GM12878 (cell line): ENCODE measurements at regions not wholly inside any gene's neighbourhood (a gene's known extent, or its start where the extent isn't known, plus 50 kb on each side); places are given as distances from the start of the nearest gene placed in this dataset.

Experiments
- ATAC-seq: fragments of 200-7000 bp; cut with Tn5 transposase; 3 replicates; pipeline ENCODE4 v1.9.1; 2020; ENCODE audit warnings: mild to moderate bottlenecking, moderate library complexity
- BruUV-seq: library from RNA; stranded (reverse); fragments of 400-500 nt; replicated peaks from 2 replicates; lab custom pipeline; 2021; lab: Mats Ljungman, UMichigan
- CTCF ChIA-PET: fragments of 300-600 bp; sonication (Branson Sonifier 250); formaldehyde crosslinking; extraction: SDS; loops from one replicate; lab custom pipeline; 2021; ENCODE audit warnings: inconsistent platforms; lab: Yijun Ruan, JAX
- POLR2A ChIA-PET: fragments of 350-600 bp; formaldehyde crosslinking; extraction: SDS; loops from one replicate; lab custom pipeline; 2021; ENCODE audit warnings: inconsistent platforms; lab: Charles Lee
- RAD21 ChIA-PET: fragments of 300-600 bp; sonication (Branson Sonifier 250); formaldehyde crosslinking; loops from one replicate; lab custom pipeline; 2023; ENCODE audit warnings: antibody characterized with exemption; ENCODE audit not compliant: unreplicated experiment; lab: Charles Lee
- SMC1A ChIA-PET: fragments of 300-600 bp; sonication (Branson Sonifier 250); formaldehyde crosslinking; loops from one replicate; lab custom pipeline; 2023; ENCODE audit not compliant: unreplicated experiment, uncharacterized antibody; lab: Charles Lee
- DNase-seq: peaks from one replicate; pipeline ENCODE4 v3.0.0-alpha.2; 2011; ENCODE audit warnings: low read depth, low spot score
- FAIRE-seq: peaks from 3 replicates; lab custom pipeline; 2011; peaks lifted over from hg19 to GRCh38; lab: Jason Lieb, UNC
- H2AFZ ChIP-seq: 2 replicates; pipeline ENCODE4 v1.6.0; 2011; ENCODE audit warnings: low read depth, low read length, control low read depth; ENCODE audit not compliant: control insufficient read depth
- H3K27ac ChIP-seq: 2 replicates; pipeline ENCODE4 v1.5.1; 2011; ENCODE audit warnings: control low read depth; ENCODE audit not compliant: control insufficient read depth, insufficient read depth
- H3K27me3 ChIP-seq, 2 experiments: replicated peaks in 1 of 2; 2 replicates each; pipeline versions ENCODE4 v1.6.0 to v1.6.1; 2011; ENCODE audit warnings: low read length in 1 of 2; ENCODE audit not compliant: control insufficient read depth in 2 of 2, insufficient read depth in 2 of 2
- H3K36me3 ChIP-seq, 2 experiments: 2 replicates each; pipeline ENCODE4 v1.5.1; 2011; ENCODE audit warnings: low read length in 1 of 2; ENCODE audit not compliant: control insufficient read depth in 2 of 2, insufficient read depth in 2 of 2
- H3K4me1 ChIP-seq: 2 replicates; pipeline ENCODE4 v1.6.1; 2011; ENCODE audit warnings: mild to moderate bottlenecking, low read length, moderate library complexity, mixed read lengths; ENCODE audit not compliant: control insufficient read depth, insufficient read depth
- H3K4me2 ChIP-seq: 2 replicates; pipeline ENCODE4 v1.6.0; 2011; ENCODE audit warnings: control low read depth; ENCODE audit not compliant: control insufficient read depth, insufficient read depth
- H3K4me3 ChIP-seq: fragments of 200-600 bp; sonication (generic); 2 replicates; pipeline ENCODE4 v1.5.1; 2016
- H3K79me2 ChIP-seq: 2 replicates; pipeline ENCODE4 v1.6.0; 2011; ENCODE audit warnings: low read length; ENCODE audit not compliant: control insufficient read depth, insufficient read depth
- H3K9ac ChIP-seq: 2 replicates; pipeline ENCODE4 v1.8.0; 2011; ENCODE audit warnings: low read length, control low read depth, mixed read lengths; ENCODE audit not compliant: control insufficient read depth, insufficient read depth
- H3K9me3 ChIP-seq: replicated peaks from 3 replicates; pipeline ENCODE4 v1.5.1; 2011; ENCODE audit warnings: mild to moderate bottlenecking, low read length; ENCODE audit not compliant: control insufficient read depth, insufficient read depth
- H4K20me1 ChIP-seq: 2 replicates; pipeline ENCODE4 v1.6.0; 2011; ENCODE audit not compliant: control insufficient read depth, insufficient read depth
- EP300 ChIP-seq, 2 experiments: fragments of 150-350 bp in 1 of 2; IDR thresholded peaks; 2 replicates each; pipeline ENCODE4 v1.6.1; 2011 to 2012; ENCODE audit warnings: low read depth in 2 of 2, low read length in 2 of 2, borderline replicate concordance in 1 of 2, improper control_type of control experiment in 1 of 2, inconsistent platforms in 1 of 2; ENCODE audit not compliant: control insufficient read depth in 1 of 2
- HCFC1 ChIP-seq: fragments of 150-350 bp; IDR thresholded peaks from 2 replicates; pipeline ENCODE4 v1.6.1; 2014; ENCODE audit warnings: low read length
- HDAC2 ChIP-seq: fragments of 200-600 bp; sonication (generic); IDR thresholded peaks from 2 replicates; pipeline ENCODE4 v1.6.1; 2017
- IRF3 ChIP-seq: fragments of 450-650 bp; IDR thresholded peaks from 2 replicates; pipeline ENCODE4 v1.6.1; 2014; ENCODE audit warnings: mild to moderate bottlenecking
- IRF5 ChIP-seq: fragments of 450-650 bp; IDR thresholded peaks from 2 replicates; pipeline ENCODE4 v1.6.1; 2017; ENCODE audit warnings: borderline replicate concordance
- MEF2B ChIP-seq: fragments of 450-650 bp; IDR thresholded peaks from 2 replicates; pipeline ENCODE4 v1.6.1; 2018; ENCODE audit warnings: mild to moderate bottlenecking, moderate library complexity; ENCODE audit not compliant: partially characterized antibody, poor library complexity, severe bottlenecking
- MYB ChIP-seq: fragments of 150-350 bp; IDR thresholded peaks from 2 replicates; pipeline ENCODE4 v1.6.1; 2014; ENCODE audit warnings: mild to moderate bottlenecking, low read depth, low read length, borderline replicate concordance
- NFYB ChIP-seq: IDR thresholded peaks from 2 replicates; pipeline ENCODE4 v1.6.1; 2011; ENCODE audit warnings: low read depth, mild to moderate bottlenecking, low read length, improper control_type of control experiment, moderate library complexity; ENCODE audit not compliant: insufficient read depth
- POLR2A ChIP-seq: IDR thresholded peaks from 2 replicates; pipeline ENCODE4 v1.6.1; 2011; ENCODE audit warnings: low read depth, mild to moderate bottlenecking, low read length
- POLR2AphosphoS2 ChIP-seq: IDR thresholded peaks from 2 replicates; pipeline ENCODE4 v1.6.1; 2011; ENCODE audit warnings: low read depth, mild to moderate bottlenecking, low read length, improper control_type of control experiment, moderate library complexity
- RB1 ChIP-seq: fragments of 450-650 bp; formaldehyde crosslinking; IDR thresholded peaks from 2 replicates; pipeline ENCODE4 v1.6.1; 2017; ENCODE audit warnings: mild to moderate bottlenecking, borderline replicate concordance
- SMARCA5 ChIP-seq: fragments of 450-650 bp; IDR thresholded peaks from 2 replicates; pipeline ENCODE4 v1.6.1; 2017; ENCODE audit warnings: mild to moderate bottlenecking
- SPI1 ChIP-seq: IDR thresholded peaks from 2 replicates; pipeline ENCODE4 v1.6.1; 2011; ENCODE audit warnings: low read depth, mild to moderate bottlenecking, low read length, moderate library complexity, borderline replicate concordance; ENCODE audit not compliant: insufficient read depth
- SRF ChIP-seq, 2 experiments: IDR thresholded peaks; 2 replicates each; pipeline ENCODE4 v1.6.1; 2011; ENCODE audit warnings: low read depth in 2 of 2, low read length in 2 of 2, mild to moderate bottlenecking in 1 of 2, moderate library complexity in 1 of 2
- ZBED1 ChIP-seq: IDR thresholded peaks from 2 replicates; pipeline ENCODE4 v1.6.1; 2016; ENCODE audit warnings: borderline replicate concordance
- WGBS: methylation state at CpG from one replicate; pipeline ENCODE4 v1.1.6; 2016; ENCODE audit warnings: low lambda C conversion rate; ENCODE audit not compliant: insufficient replicate concordance, insufficient coverage; ENCODE audit errors: missing lambda C conversion rate; 5-methylcytosine and 5-hydroxymethylcytosine counted together
- in situ Hi-C: fragments of 300-500 bp; cut with MboI; formaldehyde crosslinking; loops from 9 replicates; pipeline ENCODE4 v1.14.3; 2018; ENCODE audit warnings: mixed read lengths
- intact Hi-C: fragments of 100-400 bp; cut with micrococcal nuclease; formaldehyde crosslinking; loops from one replicate; pipeline ENCODE4 v1.14.2; 2022; ENCODE audit not compliant: unreplicated experiment

GRCh38 chr1:185561629-185562028 lies 172.6 kb upstream of the HMCN1 start:
- no peak overlapping the region for H3K27ac ChIP-seq
- RAD21 ChIA-PET, result no interaction called here
- FAIRE-seq, result no peak

More at GRCh38 chr1:185561629-185562028, 172.6 kb upstream of the HMCN1 start:
- Histone ChIP-seq H4K20me1 (no peaks in the 10 kb centered on the region), H3K4me3 (no peak overlapping the region), H2AFZ (no peak overlapping the region), H3K4me2 (no peak overlapping the region), H3K9me3 (no peaks in the 10 kb centered on the region), H3K4me1 (peaks cover 7% of the 10 kb centered on the region), H3K36me3 (no peaks in the 10 kb centered on the region), H3K79me2 (no peaks in the 10 kb centered on the region), H3K27me3 (no peaks in the 10 kb centered on the region), H3K9ac (no peak overlapping the region)
- ChIA-PET POLR2A (no interaction called here), SMC1A (interaction anchor here (2.3 kb wide), 1 partner anchor 35 kb away, joined by 7 read pairs; no protein-coding TSS in a partner anchor), CTCF (no interaction called here)
- TF ChIP-seq SRF (IDR thresholded peaks at IDR 0.05; ENCODE audit: low read depth in 2 of 2, low read length in 2 of 2), result no peak
- no peak for TF ChIP-seq IRF5
- no peak for TF ChIP-seq RB1
- TF ChIP-seq MYB, result no peak
- no peak for TF ChIP-seq ZBED1
- no peak for TF ChIP-seq POLR2AphosphoS2
- TF ChIP-seq HDAC2, result no peak
- TF ChIP-seq SMARCA5, result no peak
- TF ChIP-seq HCFC1, result no peak
- TF ChIP-seq NFYB, result no peak
- TF ChIP-seq SPI1, result no peak
- no peak for TF ChIP-seq POLR2A
- no peak for TF ChIP-seq IRF3
- no peak for TF ChIP-seq EP300 (IDR thresholded peaks at IDR 0.05; ENCODE audit: borderline replicate concordance in 1 of 2, control insufficient read depth in 1 of 2, low read depth in 2 of 2, low read length in 2 of 2)
- TF ChIP-seq MEF2B, result no peak
- ATAC-seq (no peak), DNase-seq (no peak)
- BruUV-seq, result no TSS peak
- WGBS, result 66% methylated on average over 4 of the region's 4 CpGs
- intact Hi-C loops (no loop called here), in situ Hi-C loops (no loop called here)
